Fibroblast of lung (primary cell): ENCODE measurements at regions not wholly inside any gene's neighbourhood (a gene's known extent, or its start where the extent isn't known, plus 50 kb on each side); places are given as distances from the start of the nearest gene placed in this dataset.

Experiments
- DNase-seq, 2 donors: peaks; one replicate each; pipeline versions ENCODE4 v3.0.0 to v3.0.0-alpha.2; 2010; ENCODE audit warnings: low read depth in 2 of 2
- H2AFZ ChIP-seq: 2 replicates; pipeline ENCODE4 v1.5.1; 2012; ENCODE audit warnings: low read length, control low read depth, inconsistent platforms
- H3K27ac ChIP-seq: 2 replicates; pipeline ENCODE4 v1.5.1; 2011; ENCODE audit warnings: low read length, control low read depth; ENCODE audit not compliant: insufficient read depth
- H3K27me3 ChIP-seq: 2 replicates; pipeline ENCODE4 v1.5.1; 2011; ENCODE audit warnings: mild to moderate bottlenecking, low read length; ENCODE audit not compliant: control insufficient read depth, insufficient read depth
- H3K36me3 ChIP-seq: 2 replicates; pipeline ENCODE4 v1.5.1; 2011; ENCODE audit warnings: low read length; ENCODE audit not compliant: control insufficient read depth, insufficient read depth
- H3K4me1 ChIP-seq: 2 replicates; pipeline ENCODE4 v1.5.1; 2011; ENCODE audit warnings: low read length; ENCODE audit not compliant: control insufficient read depth, insufficient read depth; ENCODE audit errors: extremely low read depth
- H3K4me2 ChIP-seq: 2 replicates; pipeline ENCODE4 v1.5.1; 2011; ENCODE audit warnings: low read length, control low read depth; ENCODE audit not compliant: insufficient read depth; ENCODE audit errors: extremely low read depth
- H3K4me3 ChIP-seq, 4 experiments: fragments of 200-600 bp in 1 of 4; sonication (generic) in 1 of 4; replicated peaks in 1 of 4; 2 replicates each; pipeline ENCODE4 v1.5.1; 2011 to 2016; ENCODE audit warnings: low read length in 4 of 4, low read depth in 3 of 4, mild to moderate bottlenecking in 3 of 4, control low read depth in 2 of 4, inconsistent platforms in 1 of 4, mixed read lengths in 1 of 4; ENCODE audit not compliant: insufficient read depth in 1 of 4; ENCODE audit errors: control extremely low read depth in 1 of 4
- H3K79me2 ChIP-seq: 2 replicates; pipeline ENCODE4 v1.5.1; 2012; ENCODE audit warnings: mild to moderate bottlenecking, low read length, inconsistent platforms; ENCODE audit not compliant: control insufficient read depth, insufficient read depth
- H3K9ac ChIP-seq: 2 replicates; pipeline ENCODE4 v1.5.1; 2011; ENCODE audit warnings: mild to moderate bottlenecking, low read length, control low read depth; ENCODE audit not compliant: insufficient read depth
- H3K9me3 ChIP-seq: 2 replicates; pipeline ENCODE4 v1.5.1; 2012; ENCODE audit warnings: low read depth, low read length; ENCODE audit not compliant: control insufficient read depth, insufficient read depth
- H4K20me1 ChIP-seq: 2 replicates; pipeline ENCODE4 v1.5.1; 2011; ENCODE audit warnings: low read length; ENCODE audit not compliant: control insufficient read depth, insufficient read depth; ENCODE audit errors: extremely low read depth
- CTCF ChIP-seq, 2 donors: IDR thresholded peaks in 1 of 2; conservative IDR thresholded peaks in 1 of 2; 1 replicate in 1 of 2; 2 replicates in 1 of 2; pipeline ENCODE4 v1.5.1; 2011 to 2012; ENCODE audit warnings: low read length in 2 of 2, control low read depth in 1 of 2, inconsistent platforms in 1 of 2, low read depth in 1 of 2, mild to moderate bottlenecking in 1 of 2
- EZH2 ChIP-seq: IDR thresholded peaks from 2 replicates; pipeline ENCODE4 v1.5.1; 2012; ENCODE audit warnings: low read length, control low read depth, mild to moderate bottlenecking; ENCODE audit errors: missing control alignments

GRCh38 chr5:109921735-109922380, 232.1 kb downstream of the MAN2A1 start:
- DNase-seq = peak in 1 of 2 donors; percentile 32
- TF ChIP-seq EZH2 (no peak), CTCF (conservative IDR thresholded peaks at IDR 0.05 in 1 of 2, IDR thresholded peaks at IDR 0.05 in 1 of 2; ENCODE audit: low read depth in 1 of 2, low read length in 2 of 2) (no peak)
- no peaks in the 10 kb centered on the region for H3K4me1 ChIP-seq

GRCh38 chr5:109922381-109922995, 232.8 kb downstream of the MAN2A1 start:
- DNase-seq = no peak

More at GRCh38 chr5:109921735-109922380, 232.1 kb downstream of the MAN2A1 start:
- Histone ChIP-seq H3K27ac (no peak overlapping the region), H2AFZ (no peak overlapping the region), H3K36me3 (no peaks in the 10 kb centered on the region), H3K9ac (no peak overlapping the region), H4K20me1 (no peaks in the 10 kb centered on the region), H3K4me3 (no peak overlapping the region), H3K27me3 (no peaks in the 10 kb centered on the region), H3K9me3 (no peaks in the 10 kb centered on the region), H3K79me2 (no peaks in the 10 kb centered on the region), H3K4me2 (no peak overlapping the region)

GRCh38 chr5:109923205-109923604, 233.5 kb downstream of the MAN2A1 start:
- Histone ChIP-seq H3K4me2 (no peak overlapping the region), H3K36me3 (no peaks in the 10 kb centered on the region), H3K79me2 (no peaks in the 10 kb centered on the region), H3K4me1 (no peaks in the 10 kb centered on the region), H2AFZ (no peak overlapping the region), H3K9ac (no peak overlapping the region), H4K20me1 (no peaks in the 10 kb centered on the region), H3K4me3 (no peak overlapping the region), H3K9me3 (no peaks in the 10 kb centered on the region), H3K27ac (no peak overlapping the region), H3K27me3 (no peaks in the 10 kb centered on the region)
- no peak for DNase-seq
- no peak for TF ChIP-seq EZH2
- TF ChIP-seq CTCF (conservative IDR thresholded peaks at IDR 0.05 in 1 of 2, IDR thresholded peaks at IDR 0.05 in 1 of 2; ENCODE audit: low read depth in 1 of 2, low read length in 2 of 2) = no peak

More at GRCh38 chr5:109922381-109922995, 232.8 kb downstream of the MAN2A1 start:
- H3K4me3 ChIP-seq = no peak overlapping the region
- no peak overlapping the region for H3K27ac ChIP-seq
- H3K9ac ChIP-seq = no peak overlapping the region
- no peaks in the 10 kb centered on the region for H4K20me1 ChIP-seq
- no peak overlapping the region for H3K4me2 ChIP-seq
- H3K9me3 ChIP-seq = no peaks in the 10 kb centered on the region
- H3K27me3 ChIP-seq = no peaks in the 10 kb centered on the region
- H3K4me1 ChIP-seq = no peaks in the 10 kb centered on the region
- H3K79me2 ChIP-seq = no peaks in the 10 kb centered on the region
- no peaks in the 10 kb centered on the region for H3K36me3 ChIP-seq
- no peak overlapping the region for H2AFZ ChIP-seq
- no peak for TF ChIP-seq EZH2
